Esophagus muscularis mucosa (tissue), 3 donors: ENCODE measurements at regions not wholly inside any gene's neighbourhood (a gene's known extent, or its start where the extent isn't known, plus 50 kb on each side); places are given as distances from the start of the nearest gene placed in this dataset.

Experiments used
- CTCF ChIP-seq, 3 experiments: fragments of 200-600 bp in 2 of 3; fragments of 450-650 bp in 1 of 3; sonication (generic) in 2 of 3; IDR thresholded peaks; one replicate each; pipeline ENCODE4 v1.5.1; 2017 to 2019; ENCODE audit warnings: antibody characterized with exemption in 3 of 3, mild to moderate bottlenecking in 2 of 3, moderate library complexity in 1 of 3
- EP300 ChIP-seq: sonication (generic); formaldehyde crosslinking; IDR thresholded peaks from one replicate; pipeline ENCODE4 v1.6.1; 2017; ENCODE audit warnings: antibody characterized with exemption

- no peak for TF ChIP-seq CTCF (IDR thresholded peaks at IDR 0.05)
- TF ChIP-seq EP300: no peak
Observed at GRCh38 chr3:162437480-162437879, 940.9 kb downstream of the OTOL1 start.
